HepG2 (cell line): ENCODE measurements at regions not wholly inside any gene's neighbourhood (a gene's known extent, or its start where the extent isn't known, plus 50 kb on each side); places are given as distances from the start of the nearest gene placed in this dataset.

ENCODE experiments used
- ATAC-seq: fragments of 200-7000 bp; cut with Tn5 transposase; 3 replicates; pipeline ENCODE4 v1.9.1; 2020; ENCODE audit warnings: mild to moderate bottlenecking, moderate library complexity
- BruUV-seq: library from RNA; stranded (reverse); fragments of 400-500 nt; replicated peaks from 2 replicates; lab custom pipeline; 2021; lab: Mats Ljungman, UMichigan
- CTCF ChIA-PET: fragments of 300-600 bp; formaldehyde crosslinking; extraction: SDS; loops from one replicate; lab custom pipeline; 2021; ENCODE audit warnings: low total read pairs, inconsistent platforms, low intra/inter-chr PET ratio; lab: Yijun Ruan, JAX
- POLR2A ChIA-PET: fragments of 350-600 bp; sonication (Branson Sonifier 250); formaldehyde crosslinking; loops from one replicate; lab custom pipeline; 2020; ENCODE audit warnings: antibody characterized with exemption, inconsistent platforms; lab: Yijun Ruan, JAX
- DNase-seq: peaks from one replicate; pipeline ENCODE4 v3.0.0-alpha.2; 2015; ENCODE audit warnings: low spot score
- FAIRE-seq: peaks from 3 replicates; lab custom pipeline; 2011; peaks lifted over from hg19 to GRCh38; lab: Jason Lieb, UNC
- H2AFZ ChIP-seq: one replicate; pipeline ENCODE4 v1.6.1; 2011; ENCODE audit warnings: low read length, inconsistent platforms
- H3K27ac ChIP-seq: fragments of 300-600 bp; 3 replicates; pipeline ENCODE4 v1.8.0; 2011; ENCODE audit warnings: mixed run types, mild to moderate bottlenecking, mixed read lengths, low read length, inconsistent platforms; ENCODE audit not compliant: insufficient read depth; ENCODE audit errors: extremely low read length
- H3K27me3 ChIP-seq, 2 experiments: fragments of 200-600 bp in 1 of 2; 2 replicates in 1 of 2; 3 replicates in 1 of 2; pipeline versions ENCODE4 v1.6.0 to v1.8.0; 2011; ENCODE audit warnings: low read length in 2 of 2, mild to moderate bottlenecking in 2 of 2, moderate library complexity in 2 of 2, inconsistent platforms in 1 of 2; ENCODE audit not compliant: insufficient read depth in 2 of 2, control insufficient read depth in 1 of 2
- H3K36me3 ChIP-seq, 2 experiments: fragments of 200-600 bp in 1 of 2; replicated peaks in 1 of 2; 2 replicates in 1 of 2; 3 replicates in 1 of 2; pipeline versions ENCODE4 v1.5.1 to v1.8.0; 2011; ENCODE audit warnings: low read length in 2 of 2, inconsistent platforms in 1 of 2; ENCODE audit not compliant: insufficient read depth in 2 of 2, control insufficient read depth in 1 of 2
- H3K4me1 ChIP-seq: 2 replicates; pipeline ENCODE4 v1.5.1; 2012; ENCODE audit warnings: low read length, inconsistent platforms; ENCODE audit not compliant: insufficient read depth
- H3K4me2 ChIP-seq: 2 replicates; pipeline ENCODE4 v1.6.0; 2011; ENCODE audit warnings: low read depth, low read length, inconsistent platforms
- H3K4me3 ChIP-seq, 3 experiments: fragments of 200-600 bp in 1 of 3; sonication (generic), shearing (Covaris generic) in 1 of 3; replicated peaks in 1 of 3; 2 replicates each; pipeline ENCODE4 v1.5.1; 2011 to 2016; ENCODE audit warnings: low read length in 3 of 3, inconsistent platforms in 2 of 3, low read depth in 2 of 3, mild to moderate bottlenecking in 2 of 3, control low read depth in 1 of 3, mixed read lengths in 1 of 3; ENCODE audit not compliant: insufficient read depth in 1 of 3
- H3K79me2 ChIP-seq: one replicate; pipeline ENCODE4 v1.6.1; 2011; ENCODE audit warnings: low read length, inconsistent platforms; ENCODE audit not compliant: insufficient read depth
- H3K9ac ChIP-seq: 2 replicates; pipeline ENCODE4 v1.6.0; 2011; ENCODE audit warnings: mild to moderate bottlenecking, low read depth, low read length, inconsistent platforms; ENCODE audit not compliant: insufficient read depth
- H3K9me3 ChIP-seq: 2 replicates; pipeline ENCODE4 v1.5.1; 2012; ENCODE audit warnings: mild to moderate bottlenecking, low read length
- H4K20me1 ChIP-seq: 2 replicates; pipeline ENCODE4 v1.6.0; 2011; ENCODE audit warnings: inconsistent platforms, mild to moderate bottlenecking, low read length, moderate library complexity; ENCODE audit not compliant: insufficient read depth
- AGO2 ChIP-seq: fragments of 200-400 bp; formaldehyde crosslinking; optimal IDR thresholded peaks from 2 replicates; pipeline ENCODE3; 2017; ENCODE audit warnings: mild to moderate bottlenecking, low read depth, low read length, moderate library complexity
- HNRNPUL1 ChIP-seq: fragments of 200-400 bp; formaldehyde crosslinking; IDR thresholded peaks from 2 replicates; pipeline ENCODE4 v1.6.1; 2017; ENCODE audit warnings: low read depth, mild to moderate bottlenecking, low read length, moderate library complexity
- NFATC3 ChIP-seq: sonication (generic); formaldehyde crosslinking; IDR thresholded peaks from 2 replicates; pipeline ENCODE4 v1.5.1; 2020; ENCODE audit warnings: mild to moderate bottlenecking, missing genetic modification reagents
- NFYC ChIP-seq: IDR thresholded peaks from 2 replicates; pipeline ENCODE4 v1.6.1; 2016; ENCODE audit warnings: missing genetic modification reagents, missing compliant biosample characterization
- PHF20 ChIP-seq: sonication (generic); formaldehyde crosslinking; IDR thresholded peaks from 2 replicates; pipeline ENCODE4 v1.5.0; 2020; ENCODE audit warnings: mild to moderate bottlenecking, missing genetic modification reagents
- TFDP2 ChIP-seq: sonication (generic); formaldehyde crosslinking; IDR thresholded peaks from 2 replicates; pipeline ENCODE4 v1.4.0; 2020; ENCODE audit warnings: missing genetic modification reagents
- ZBTB40 ChIP-seq, 2 experiments: fragments of 450-650 bp in 1 of 2; sonication (generic) in 1 of 2; formaldehyde crosslinking in 1 of 2; IDR thresholded peaks; 2 replicates each; pipeline versions ENCODE4 v1.6.1 to v1.8.0; 2016 to 2022; ENCODE audit warnings: antibody characterized with exemption in 1 of 2, mild to moderate bottlenecking in 1 of 2, missing genetic modification reagents in 1 of 2
- ZNF121 ChIP-seq: sonication (generic); formaldehyde crosslinking; IDR thresholded peaks from 2 replicates; pipeline ENCODE4 v1.5.0; 2020; ENCODE audit warnings: mild to moderate bottlenecking, missing genetic modification reagents
- ZNF383 ChIP-seq: sonication (generic); formaldehyde crosslinking; IDR thresholded peaks from 2 replicates; pipeline ENCODE4 v1.4.0; 2020; ENCODE audit warnings: missing genetic modification reagents, mild to moderate bottlenecking, borderline replicate concordance
- WGBS: methylation state at CpG from one replicate; pipeline ENCODE4 v1.1.6; 2017; ENCODE audit warnings: low lambda C conversion rate; 5-methylcytosine and 5-hydroxymethylcytosine counted together
- in situ Hi-C: cut with HindIII; loops from 2 replicates; pipeline ENCODE4 v1.10.0; 2017; ENCODE audit warnings: low pct_unique_long_range_greater_than_20kb; ENCODE audit not compliant: extremely low pct_ligation_motif_present
- intact Hi-C: fragments of 100-400 bp; cut with micrococcal nuclease; formaldehyde crosslinking; loops from one replicate; pipeline ENCODE4 v1.10.0; 2022; ENCODE audit not compliant: unreplicated experiment

DNA sequence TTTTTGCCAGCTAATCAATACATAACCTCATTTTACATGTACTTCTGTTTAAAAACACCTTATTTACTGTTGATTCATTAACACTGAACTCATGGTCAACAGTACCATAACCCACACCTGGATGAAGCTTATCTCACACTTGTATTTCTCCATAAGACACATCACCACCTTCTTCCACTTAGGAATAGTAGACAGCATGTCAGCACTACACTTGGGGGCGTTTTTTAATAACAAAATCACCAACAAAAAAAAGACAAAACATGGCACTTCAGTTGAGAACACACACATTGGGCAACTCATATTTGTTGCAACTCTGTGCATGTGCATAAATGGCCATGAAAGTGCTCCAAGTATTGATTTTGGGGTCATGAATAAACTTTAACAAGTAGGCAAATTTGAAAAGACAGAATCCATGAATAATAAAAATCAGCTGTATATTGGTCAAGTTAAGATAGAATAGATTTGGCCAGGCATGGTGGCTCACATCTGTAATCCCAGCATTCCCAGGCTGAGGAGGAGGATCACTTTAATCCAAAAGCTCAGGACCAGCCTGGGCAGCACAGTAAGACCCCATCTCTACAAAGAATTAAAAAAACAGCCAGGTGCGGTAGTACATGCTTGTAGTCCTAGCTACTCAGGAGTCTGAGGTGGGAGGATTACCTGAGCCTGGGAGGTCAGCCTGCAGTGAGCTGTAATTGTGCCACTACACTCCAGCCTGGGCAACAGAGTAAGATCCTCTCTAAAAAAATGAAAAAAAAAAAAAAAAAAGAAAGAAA is 84.4 kb upstream of the SRD5A2 start:
- Histone ChIP-seq H3K36me3 (no peaks in the 10 kb centered on the region), H4K20me1 (no peaks in the 10 kb centered on the region), H3K9me3 (no peaks in the 10 kb centered on the region), H3K27me3 (no peaks in the 10 kb centered on the region), H3K4me2 (no peak overlapping the region), H3K9ac (no peak overlapping the region), H3K27ac (no peak overlapping the region), H3K4me1 (no peaks in the 10 kb centered on the region)
- DNase-seq (no peak), FAIRE-seq (no peak), ATAC-seq (no peak)
- intact Hi-C loops (no loop called here), in situ Hi-C loops (no loop called here)
- no TSS peak for BruUV-seq
- CTCF ChIA-PET: no interaction called here
- WGBS: 34% methylated on average over 2 of the region's 2 CpGs
- POLR2A ChIA-PET: no interaction called here
- peak; percentile 57 for TF ChIP-seq ZNF121 (CRISPR knock-in tag)
- TF ChIP-seq AGO2: no peak
- no peak for TF ChIP-seq HNRNPUL1
- no peak for TF ChIP-seq TFDP2 (CRISPR knock-in tag)
- TF ChIP-seq NFATC3: no peak
- no peak for TF ChIP-seq NFYC (CRISPR knock-in tag)
- no peak for TF ChIP-seq PHF20 (CRISPR knock-in tag)
- no peak for TF ChIP-seq ZNF383 (CRISPR knock-in tag)
- no peak for TF ChIP-seq ZBTB40 (IDR thresholded peaks at IDR 0.05)
- TF ChIP-seq ZBTB40 (CRISPR knock-in tag; IDR thresholded peaks at IDR 0.05): no peak
- TF ChIP-seq, all 625 proteins: peak for 1
- H2AFZ ChIP-seq: no peak overlapping the region
- H3K79me2 ChIP-seq: no peaks in the 10 kb centered on the region
- H3K4me3 ChIP-seq: no peak overlapping the region
